Activated CD4-positive, alpha-beta T cell treated with anti-CD3 and anti-CD28 coated beads for 36 hours (primary cell): ENCODE measurements at regions not wholly inside any gene's neighbourhood (a gene's known extent, or its start where the extent isn't known, plus 50 kb on each side); places are given as distances from the start of the nearest gene placed in this dataset.

ENCODE experiments used
- ATAC-seq: fragments of 200-7000 bp; cut with Tn5 transposase; one replicate; pipeline ENCODE4 v1.10.0; 2021; ENCODE audit warnings: mild to moderate bottlenecking, moderate library complexity
- CTCF ChIA-PET: fragments of 350-600 bp; sonication (Branson Sonifier 250); formaldehyde crosslinking; loops from one replicate; lab custom pipeline; 2021; ENCODE audit warnings: antibody characterized with exemption; lab: Charles Lee
- POLR2A ChIA-PET: fragments of 350-600 bp; sonication (Branson Sonifier 250); formaldehyde crosslinking; loops from one replicate; lab custom pipeline; 2021; ENCODE audit warnings: antibody characterized with exemption, inconsistent platforms; lab: Charles Lee
- DNase-seq: peaks from one replicate; pipeline ENCODE4 v3.0.0-alpha.2; 2020
- H3K27ac Mint-ChIP-seq: one replicate; pipeline ENCODE4 v1.8.0; 2021; ENCODE audit warnings: mixed read lengths
- H3K27me3 Mint-ChIP-seq: one replicate; pipeline ENCODE4 v1.8.0; 2021; ENCODE audit warnings: mixed read lengths
- H3K36me3 Mint-ChIP-seq: one replicate; pipeline ENCODE4 v1.8.0; 2021; ENCODE audit warnings: low read depth, mixed read lengths
- H3K4me1 Mint-ChIP-seq: one replicate; pipeline ENCODE4 v1.8.0; 2021; ENCODE audit warnings: mixed read lengths
- H3K4me3 Mint-ChIP-seq: one replicate; pipeline ENCODE4 v1.8.0; 2021; ENCODE audit warnings: mild to moderate bottlenecking, moderate library complexity, mixed read lengths
- H3K9me3 Mint-ChIP-seq: one replicate; pipeline ENCODE4 v1.8.0; 2021; ENCODE audit warnings: low read depth, mixed read lengths
- intact Hi-C, 2 experiments: fragments of 100-400 bp; cut with DNase I in 1 of 2; cut with micrococcal nuclease in 1 of 2; formaldehyde crosslinking; loops; one replicate each; pipeline versions ENCODE4 v1.14.2 to v1.15.1; 2022 to 2024; cut with DNase I, micrococcal nuclease

DNA sequence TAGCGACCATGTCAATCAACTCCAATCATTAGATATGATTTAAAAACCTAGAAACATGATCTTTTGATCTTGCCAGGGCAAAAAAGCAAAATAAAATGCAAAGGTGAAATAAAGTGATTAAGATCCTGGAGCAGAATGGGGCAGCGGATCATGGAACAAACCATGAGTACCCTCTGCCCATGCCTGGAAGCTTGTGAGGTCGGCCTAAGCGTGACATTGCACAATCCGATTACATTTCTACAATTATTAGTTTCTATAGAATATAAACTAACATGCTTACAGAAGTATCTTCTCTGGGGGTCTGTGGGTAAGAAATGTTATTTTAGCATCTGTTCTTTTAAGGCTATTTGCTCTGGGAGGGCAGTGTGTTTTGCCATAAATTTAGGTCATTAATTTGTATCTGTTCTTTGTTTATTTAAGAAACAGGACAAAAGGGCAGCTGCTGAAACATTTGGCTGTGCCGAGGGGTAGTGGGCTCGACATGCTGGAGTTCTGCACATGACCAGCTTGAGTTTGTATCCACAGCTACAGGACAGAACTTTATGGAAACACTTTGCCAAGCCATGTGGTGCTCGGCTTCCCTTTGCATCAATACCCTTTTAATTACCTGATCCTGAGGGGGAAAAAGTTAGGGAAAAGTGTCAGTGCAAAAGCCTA, 55.9 kb downstream of the ZBTB18 start:
- intact Hi-C loops = no loop called here
- ATAC-seq (no peak), DNase-seq (no peak)
- no peaks in the 10 kb centered on the region for H3K4me1 Mint-ChIP-seq
- no peak overlapping the region for H3K27ac Mint-ChIP-seq
- no peak overlapping the region for H3K4me3 Mint-ChIP-seq
- no peaks in the 10 kb centered on the region for H3K36me3 Mint-ChIP-seq
- ChIA-PET CTCF (no interaction called here), POLR2A (no interaction called here)
- H3K9me3 Mint-ChIP-seq = no peaks in the 10 kb centered on the region
- no peaks in the 10 kb centered on the region for H3K27me3 Mint-ChIP-seq

DNA sequence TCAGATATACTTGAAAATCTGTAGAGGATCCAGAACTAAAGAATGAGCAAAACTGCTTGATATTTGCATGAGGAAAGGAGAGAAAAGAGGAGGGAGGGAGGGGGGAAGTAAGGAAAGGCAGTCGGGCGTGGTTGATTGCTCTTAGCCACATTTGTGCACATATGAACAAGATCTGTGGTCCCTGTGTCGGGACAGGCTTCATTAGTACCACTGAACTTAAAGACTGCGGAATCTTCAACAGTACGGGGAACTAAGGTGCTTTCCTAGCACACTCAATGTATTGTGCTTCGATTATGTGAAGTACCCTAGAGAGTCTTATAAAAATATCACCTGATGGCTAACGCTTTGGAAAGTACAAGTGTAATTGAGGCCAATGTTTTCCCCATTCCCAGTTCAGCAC, 59.9 kb downstream of the ZBTB18 start:
- no peaks in the 10 kb centered on the region for H3K27me3 Mint-ChIP-seq
- ChIA-PET CTCF (interaction anchor here (0.9 kb wide), 1 partner anchor 21 kb away, joined by 3 read pairs; no protein-coding TSS in a partner anchor), POLR2A (no interaction called here)
- no peaks in the 10 kb centered on the region for H3K9me3 Mint-ChIP-seq
- intact Hi-C loops = no loop called here
- no peaks in the 10 kb centered on the region for H3K4me1 Mint-ChIP-seq
- H3K4me3 Mint-ChIP-seq = no peak overlapping the region
- DNase-seq = no peak
- no peak for ATAC-seq
- no peaks in the 10 kb centered on the region for H3K36me3 Mint-ChIP-seq
- H3K27ac Mint-ChIP-seq = no peak overlapping the region

DNA sequence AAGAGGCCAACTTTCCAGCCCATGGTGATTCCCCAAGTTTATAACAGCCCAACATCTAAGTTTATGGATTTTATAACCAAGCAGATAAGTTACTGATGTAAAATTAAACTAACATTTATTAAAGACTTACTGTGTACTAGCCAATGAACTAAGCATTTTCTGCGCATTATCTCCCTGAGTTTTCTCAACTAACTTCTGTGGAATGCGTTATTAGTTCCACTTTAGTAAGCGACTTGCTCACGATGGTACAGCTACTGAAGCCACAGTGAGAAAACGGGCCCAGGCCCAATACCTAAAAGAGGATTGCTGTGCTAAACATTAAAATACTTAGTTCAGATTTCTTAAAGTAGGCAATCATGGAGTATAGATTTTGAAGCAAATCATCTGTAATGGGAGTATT, 61.0 kb downstream of the ZBTB18 start:
- intact Hi-C loops = no loop called here
- Mint-ChIP-seq H3K36me3 (no peaks in the 10 kb centered on the region), H3K4me1 (no peaks in the 10 kb centered on the region), H3K9me3 (no peaks in the 10 kb centered on the region), H3K27ac (no peak overlapping the region), H3K27me3 (no peaks in the 10 kb centered on the region), H3K4me3 (no peak overlapping the region)
- POLR2A ChIA-PET = no interaction called here
- ATAC-seq = no peak
- CTCF ChIA-PET = no interaction called here
- no peak for DNase-seq

DNA sequence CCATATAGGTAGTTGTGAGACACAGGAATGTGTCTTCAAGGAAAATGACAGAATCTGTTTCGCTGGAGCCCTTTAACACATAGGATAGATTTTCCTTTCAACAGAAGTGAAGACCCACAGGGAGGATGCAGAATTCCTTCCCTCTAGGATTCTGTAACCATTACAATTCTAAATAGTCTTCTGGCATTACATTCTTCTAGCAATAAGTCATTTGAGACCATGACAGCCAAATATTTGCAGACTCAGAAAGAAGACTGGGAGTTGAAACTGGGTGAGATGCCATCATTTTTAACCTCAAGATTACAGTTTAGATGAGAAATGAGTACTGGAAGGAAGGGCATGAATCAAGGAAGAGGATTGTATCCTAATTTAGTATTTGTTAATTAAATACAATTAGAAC, 61.6 kb downstream of the ZBTB18 start:
- ChIA-PET POLR2A (no interaction called here), CTCF (interaction anchor here (0.7 kb wide), 1 partner anchor 21 kb away, joined by 3 read pairs; no protein-coding TSS in a partner anchor)
- no peaks in the 10 kb centered on the region for H3K4me1 Mint-ChIP-seq
- no peak overlapping the region for H3K4me3 Mint-ChIP-seq
- ATAC-seq (no peak), DNase-seq (no peak)
- H3K9me3 Mint-ChIP-seq = no peaks in the 10 kb centered on the region
- intact Hi-C loops = no loop called here
- no peak overlapping the region for H3K27ac Mint-ChIP-seq
- no peaks in the 10 kb centered on the region for H3K27me3 Mint-ChIP-seq
- no peaks in the 10 kb centered on the region for H3K36me3 Mint-ChIP-seq

DNA sequence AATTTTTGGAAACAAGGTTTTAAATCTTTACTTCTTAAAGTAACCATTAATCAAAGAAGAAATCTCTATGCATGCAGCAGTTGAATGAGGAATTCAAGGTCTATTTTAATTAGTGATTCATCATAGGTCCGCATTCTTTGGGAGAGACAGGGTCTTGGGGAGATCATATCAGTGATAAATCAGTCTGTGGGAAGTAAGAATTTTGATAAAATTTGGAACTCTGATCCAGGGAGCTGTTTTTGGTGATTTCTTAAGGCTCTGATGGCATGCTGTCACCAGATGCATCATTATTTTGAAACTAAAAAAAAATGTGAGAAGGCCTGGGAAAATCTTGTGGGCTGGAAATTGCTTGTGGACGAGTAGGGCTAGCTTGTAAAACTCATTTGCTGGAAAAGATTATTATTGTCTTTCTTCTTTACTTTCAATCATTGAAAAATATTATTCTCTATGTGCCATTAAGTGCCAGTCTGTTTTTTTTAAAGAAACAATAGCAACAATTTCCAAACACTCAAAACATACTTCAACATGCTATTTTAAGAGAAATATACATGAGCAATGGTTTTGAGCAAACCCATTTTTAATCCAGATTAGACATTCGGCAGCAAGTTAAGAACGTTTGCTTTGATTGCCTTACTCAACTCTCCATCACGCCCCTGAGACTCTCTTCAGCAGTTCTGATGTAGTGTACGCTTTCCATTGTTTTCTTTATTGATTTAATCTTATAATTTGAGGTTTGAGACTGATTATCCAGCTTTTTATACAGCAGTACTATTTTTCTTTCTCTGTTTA, 62.6 kb downstream of the ZBTB18 start:
- H3K4me3 Mint-ChIP-seq = no peak overlapping the region
- no peak overlapping the region for H3K27ac Mint-ChIP-seq
- H3K9me3 Mint-ChIP-seq = no peaks in the 10 kb centered on the region
- ChIA-PET CTCF (interaction anchor here (0.6 to 1.4 kb wide), 3 partner anchors 20 to 130 kb away, joined by 3 to 4 read pairs (median 3); no protein-coding TSS in a partner anchor), POLR2A (no interaction called here)
- H3K27me3 Mint-ChIP-seq = peaks cover 7% of the 10 kb centered on the region
- H3K36me3 Mint-ChIP-seq = no peaks in the 10 kb centered on the region
- no peak for DNase-seq
- intact Hi-C loops = no loop called here
- H3K4me1 Mint-ChIP-seq = no peaks in the 10 kb centered on the region
- ATAC-seq = no peak

DNA sequence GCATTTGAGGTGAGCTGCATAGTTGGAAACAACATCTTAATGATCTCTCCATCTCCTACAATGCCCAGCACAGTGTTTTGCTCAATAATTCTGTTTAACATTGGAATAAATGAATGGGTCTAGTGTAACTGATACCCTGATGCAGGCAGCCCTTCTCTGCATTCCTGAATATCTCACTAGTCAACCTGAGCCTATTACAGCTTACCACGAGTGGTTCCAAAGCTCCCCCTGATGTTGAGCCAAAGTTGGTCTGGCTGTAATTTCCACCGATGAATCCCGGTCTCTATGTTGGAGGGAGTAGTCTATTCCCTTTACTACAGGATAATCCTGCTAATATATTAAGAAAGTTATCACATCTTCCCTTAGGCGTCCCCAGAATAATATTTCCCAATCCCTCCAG, 63.8 kb downstream of the ZBTB18 start:
- H3K4me3 Mint-ChIP-seq = no peak overlapping the region
- peaks cover 12% of the 10 kb centered on the region for H3K27me3 Mint-ChIP-seq
- DNase-seq (no peak), ATAC-seq (no peak)
- no peaks in the 10 kb centered on the region for H3K36me3 Mint-ChIP-seq
- intact Hi-C loops = no loop called here
- CTCF ChIA-PET = interaction anchor here (1.4 kb wide), 1 partner anchor 30 kb away, joined by 3 read pairs; no protein-coding TSS in a partner anchor
- POLR2A ChIA-PET = no interaction called here
- H3K27ac Mint-ChIP-seq = no peak overlapping the region
- no peaks in the 10 kb centered on the region for H3K9me3 Mint-ChIP-seq
- H3K4me1 Mint-ChIP-seq = no peaks in the 10 kb centered on the region

DNA sequence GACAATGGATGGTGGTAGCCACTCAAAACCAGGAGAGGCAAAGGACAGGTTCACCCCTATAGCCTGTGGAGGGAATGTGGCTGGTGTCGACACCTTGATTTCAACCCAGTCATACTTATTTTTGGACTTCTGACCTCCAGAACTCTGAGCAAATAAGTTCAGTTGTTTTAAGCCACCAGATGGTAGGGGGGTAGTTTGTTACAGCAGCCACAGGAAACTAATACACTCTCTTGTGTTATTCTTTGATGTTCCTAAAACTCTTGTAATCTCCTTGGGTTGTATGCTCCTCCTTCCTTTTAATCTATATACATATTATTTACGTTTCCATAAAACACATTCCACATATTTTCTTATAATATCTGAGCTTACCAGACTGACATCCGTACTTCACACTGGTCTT, 65.9 kb downstream of the ZBTB18 start:
- ChIA-PET POLR2A (no interaction called here), CTCF (no interaction called here)
- DNase-seq (no peak), ATAC-seq (no peak)
- Mint-ChIP-seq H3K4me3 (no peak overlapping the region), H3K27me3 (peaks cover 14% of the 10 kb centered on the region), H3K4me1 (no peaks in the 10 kb centered on the region), H3K36me3 (no peaks in the 10 kb centered on the region), H3K9me3 (no peaks in the 10 kb centered on the region), H3K27ac (no peak overlapping the region)
- intact Hi-C loops = no loop called here

DNA sequence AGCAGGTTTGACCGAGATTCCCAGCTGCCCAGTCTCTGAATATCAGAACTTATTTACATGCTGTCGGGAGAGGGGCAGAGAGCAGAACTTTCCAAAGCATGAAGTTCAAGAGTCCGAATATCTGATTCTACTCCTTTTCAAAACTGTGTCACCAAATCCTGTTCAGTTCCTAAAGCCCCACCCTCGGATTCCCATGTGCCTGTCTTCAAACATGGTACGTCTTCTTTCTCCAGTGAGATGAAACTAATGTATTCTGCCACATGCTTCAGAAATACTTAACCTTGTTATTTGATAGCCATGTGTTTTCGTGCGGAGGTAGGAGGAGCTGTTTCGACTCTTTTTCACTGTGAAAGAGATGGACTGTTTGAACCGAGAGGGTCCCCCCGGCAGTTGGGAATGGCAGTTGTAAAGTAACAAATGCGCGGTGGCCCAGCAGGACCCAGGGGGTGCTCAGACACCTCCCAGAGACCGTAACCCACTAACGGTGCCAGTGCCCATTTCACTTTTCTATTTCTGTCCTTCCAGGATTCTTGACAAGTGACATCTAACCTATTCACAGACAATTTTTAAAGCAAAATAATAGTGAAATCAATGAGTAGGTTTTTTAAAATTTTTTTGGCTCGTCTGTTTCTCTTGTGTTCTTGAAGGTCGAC, 67.2 kb downstream of the ZBTB18 start:
- no peak overlapping the region for H3K4me3 Mint-ChIP-seq
- ChIA-PET POLR2A (no interaction called here), CTCF (no interaction called here)
- H3K4me1 Mint-ChIP-seq = no peaks in the 10 kb centered on the region
- intact Hi-C loops = no loop called here
- H3K9me3 Mint-ChIP-seq = no peaks in the 10 kb centered on the region
- H3K36me3 Mint-ChIP-seq = no peaks in the 10 kb centered on the region
- H3K27ac Mint-ChIP-seq = no peak overlapping the region
- peaks cover 16% of the 10 kb centered on the region for H3K27me3 Mint-ChIP-seq
- DNase-seq = no peak
- no peak for ATAC-seq

DNA sequence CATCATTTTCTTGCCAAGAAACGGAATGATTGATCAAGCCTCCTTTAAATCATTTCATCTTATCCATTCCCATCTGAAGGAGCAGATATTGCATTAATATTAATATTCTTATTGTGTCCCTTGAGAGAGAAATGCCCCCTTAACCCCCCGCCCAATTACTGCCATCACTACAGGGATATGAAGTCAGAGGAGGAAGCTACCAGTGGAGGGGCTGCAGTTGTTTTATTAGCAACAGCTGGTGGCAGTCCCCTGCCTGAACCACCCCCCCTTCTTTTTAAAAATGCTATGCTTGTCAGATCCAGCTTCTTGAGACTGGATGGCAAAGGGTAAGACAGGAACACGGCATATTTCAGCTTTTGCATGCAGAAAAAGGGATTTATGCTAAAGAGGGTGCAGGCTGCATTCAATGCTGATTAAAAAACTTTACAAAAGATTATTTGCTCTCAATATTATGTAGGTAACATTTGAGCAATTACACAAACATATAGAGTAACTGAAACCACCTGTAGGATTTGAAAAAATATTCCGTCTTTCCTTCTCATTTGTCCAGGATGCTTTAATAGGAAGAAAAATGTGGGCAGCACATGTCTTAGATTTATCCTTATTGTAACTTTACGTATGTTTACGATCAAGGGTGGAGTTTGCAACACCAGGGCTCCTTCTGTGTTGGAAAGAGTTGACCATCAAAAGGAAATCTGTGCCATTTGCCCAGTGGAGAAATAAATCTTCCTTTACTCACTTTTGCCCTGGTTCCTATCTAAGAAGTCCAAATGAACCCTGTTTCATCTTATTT, 77.7 kb downstream of the ZBTB18 start:
- Mint-ChIP-seq H3K27me3 (peaks cover 4% of the 10 kb centered on the region), H3K9me3 (no peaks in the 10 kb centered on the region), H3K4me3 (no peak overlapping the region), H3K4me1 (no peaks in the 10 kb centered on the region), H3K27ac (no peak overlapping the region), H3K36me3 (no peaks in the 10 kb centered on the region)
- intact Hi-C loops = no loop called here
- ATAC-seq = no peak
- POLR2A ChIA-PET = no interaction called here
- no peak for DNase-seq
- CTCF ChIA-PET = no interaction called here

DNA sequence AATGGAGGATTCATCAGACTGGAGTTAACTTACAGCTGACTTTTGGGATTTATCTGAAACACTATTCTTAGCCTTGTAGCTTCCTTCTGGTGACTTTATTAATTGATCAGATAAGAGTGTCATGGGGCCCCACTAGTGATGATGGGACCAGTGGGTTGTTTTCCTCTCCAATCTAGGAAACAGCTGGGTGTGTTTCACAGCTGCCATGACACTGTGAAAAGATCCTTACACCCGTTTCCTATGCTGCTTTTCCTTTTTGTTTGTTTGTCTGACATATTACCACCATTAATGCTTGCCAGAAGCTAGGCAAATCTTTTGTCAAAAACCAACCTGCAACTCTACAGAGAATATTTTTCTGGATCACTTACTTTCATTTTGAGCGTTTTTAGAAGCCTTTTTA, 86.2 kb downstream of the ZBTB18 start:
- peaks cover 7% of the 10 kb centered on the region for H3K27me3 Mint-ChIP-seq
- H3K36me3 Mint-ChIP-seq = no peaks in the 10 kb centered on the region
- ChIA-PET CTCF (no interaction called here), POLR2A (interaction anchor here (0.5 kb wide), 1 partner anchor 835 kb away, joined by 4 read pairs; no protein-coding TSS in a partner anchor)
- H3K4me1 Mint-ChIP-seq = peaks cover 10% of the 10 kb centered on the region
- no peaks in the 10 kb centered on the region for H3K9me3 Mint-ChIP-seq
- intact Hi-C loops = no loop called here
- DNase-seq = no peak
- peak overlapping the region; percentile 26 for H3K4me3 Mint-ChIP-seq
- H3K27ac Mint-ChIP-seq = no peak overlapping the region
- ATAC-seq = no peak

DNA sequence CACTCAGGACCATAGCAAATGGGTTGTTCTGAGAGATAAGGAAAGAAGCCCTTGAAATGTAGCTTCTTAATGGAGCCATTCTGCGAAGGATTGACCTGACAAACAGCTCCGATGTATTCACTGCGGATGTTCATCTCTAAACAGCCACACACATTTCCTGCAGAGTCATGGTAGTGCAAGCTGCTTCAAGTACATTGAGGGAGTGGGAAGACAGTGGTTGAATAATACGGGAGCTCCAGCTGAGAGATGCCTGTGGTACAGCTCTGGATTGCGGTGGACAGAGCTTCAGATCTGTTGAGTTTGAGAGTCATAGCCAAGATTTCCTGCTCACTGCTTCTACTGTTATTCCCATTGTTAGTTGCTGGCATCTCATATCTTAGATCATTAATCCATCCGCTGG, 86.6 kb downstream of the ZBTB18 start:
- H3K9me3 Mint-ChIP-seq = no peaks in the 10 kb centered on the region
- no peak for DNase-seq
- POLR2A ChIA-PET = interaction anchor here (0.5 kb wide), 1 partner anchor 836 kb away, joined by 4 read pairs; no protein-coding TSS in a partner anchor
- CTCF ChIA-PET = no interaction called here
- peaks cover 10% of the 10 kb centered on the region for H3K4me1 Mint-ChIP-seq
- H3K36me3 Mint-ChIP-seq = no peaks in the 10 kb centered on the region
- H3K27ac Mint-ChIP-seq = no peak overlapping the region
- ATAC-seq = peak; percentile 49
- peak overlapping the region; percentile 26 for H3K4me3 Mint-ChIP-seq
- H3K27me3 Mint-ChIP-seq = peaks cover 7% of the 10 kb centered on the region
- intact Hi-C loops = no loop called here
